ENCODE measurements at regions not wholly inside any gene's neighbourhood (a gene's known extent, or its start where the extent isn't known, plus 50 kb on each side); places are given as distances from the start of the nearest gene placed in this dataset.
A peak's percentile ranks its signal among the peaks of the same experiment; 100 is the strongest.

GRCh38 chr2:62410015-62410453 lies 96.0 kb downstream of the TMEM17 start:
- H3K27me3 Mint-ChIP-seq, result peaks cover 0 to 12% of the 10 kb centered on the region in 2 donors
- Histone ChIP-seq H3K4me1 (ENCODE audit: insufficient read depth, low read length) (peaks cover 6% of the 10 kb centered on the region), H3K27me3 (ENCODE audit: insufficient read depth, low read length, poor library complexity, severe bottlenecking) (no peaks in the 10 kb centered on the region), H3K36me3 (ENCODE audit: insufficient read depth, low read length) (no peaks in the 10 kb centered on the region), H3K4me3 (ENCODE audit: low read length) (no peak overlapping the region), H3K9me3 (ENCODE audit: low read length) (no peaks in the 10 kb centered on the region), H3K27ac (ENCODE audit: low read depth, low read length) (no peak overlapping the region)
- no peaks in the 10 kb centered on the region for H3K36me3 Mint-ChIP-seq
- peaks cover 0 to 1% (median 0%) of the 10 kb centered on the region in 5 donors for H3K9me3 Mint-ChIP-seq
- H3K27ac Mint-ChIP-seq, result peak overlapping the region in 4 of 8 donors; percentile 17 to 61 (median 24)
- H3K4me1 Mint-ChIP-seq, result peaks cover 12 to 23% (median 14%) of the 10 kb centered on the region in 3 donors
- no peak overlapping the region for H3K4me3 Mint-ChIP-seq
- CTCF ChIA-PET, result interaction anchor here (0.8 to 2.1 kb wide), 4 partner anchors 46 to 491 kb away, joined by 3 to 10 read pairs (median 6); no protein-coding TSS in a partner anchor
- DNase-seq, result no peak
- POLR2A ChIA-PET, result no interaction called here

- CTCF ChIA-PET, result interaction anchor here (0.8 to 0.9 kb wide), 2 partner anchors 175 to 416 kb away, joined by 3 read pairs; no protein-coding TSS in a partner anchor
- H3K4me3 Mint-ChIP-seq, result no peak overlapping the region
- no peak overlapping the region for H3K4me3 ChIP-seq (ENCODE audit: low read length)
- H3K27ac ChIP-seq (ENCODE audit: low read depth, low read length), result no peak overlapping the region
- H3K9me3 Mint-ChIP-seq, result peaks cover 0 to 1% (median 0%) of the 10 kb centered on the region in 5 donors
- DNase-seq, result no peak
- peak overlapping the region in 2 of 8 donors; percentile 29 to 77 for H3K27ac Mint-ChIP-seq
- H3K36me3 Mint-ChIP-seq, result no peaks in the 10 kb centered on the region
- H3K27me3 Mint-ChIP-seq, result peaks cover 0 to 12% of the 10 kb centered on the region in 2 donors
- peaks cover 6% of the 10 kb centered on the region for H3K4me1 ChIP-seq (ENCODE audit: insufficient read depth, low read length)
- H3K27me3 ChIP-seq (ENCODE audit: insufficient read depth, low read length, poor library complexity, severe bottlenecking), result no peaks in the 10 kb centered on the region
- POLR2A ChIA-PET, result no interaction called here
- H3K4me1 Mint-ChIP-seq, result peaks cover 9 to 17% (median 9%) of the 10 kb centered on the region in 3 donors
- H3K9me3 ChIP-seq (ENCODE audit: low read length), result no peaks in the 10 kb centered on the region
- H3K36me3 ChIP-seq (ENCODE audit: insufficient read depth, low read length), result no peaks in the 10 kb centered on the region
Measured at GRCh38 chr2:62409442-62409841, 96.6 kb downstream of the TMEM17 start.

GRCh38 chr2:62408241-62408677 lies 97.7 kb downstream of the TMEM17 start:
- POLR2A ChIA-PET, result no interaction called here

GRCh38 chr2:62407838-62408237 lies 98.2 kb downstream of the TMEM17 start:
- Mint-ChIP-seq H3K4me3 (no peak overlapping the region), H3K27ac (no peak overlapping the region), H3K27me3 (peaks cover 0 to 9% of the 10 kb centered on the region in 2 donors), H3K4me1 (peaks cover 8 to 13% (median 9%) of the 10 kb centered on the region in 3 donors), H3K9me3 (peaks cover 0 to 1% (median 0%) of the 10 kb centered on the region in 5 donors), H3K36me3 (no peaks in the 10 kb centered on the region)
- ChIA-PET POLR2A (no interaction called here), CTCF (no interaction called here)
- no peaks in the 10 kb centered on the region for H3K9me3 ChIP-seq (ENCODE audit: low read length)
- H3K4me3 ChIP-seq (ENCODE audit: low read length), result no peak overlapping the region
- DNase-seq, result no peak
- peaks cover 6% of the 10 kb centered on the region for H3K4me1 ChIP-seq (ENCODE audit: insufficient read depth, low read length)
- no peaks in the 10 kb centered on the region for H3K36me3 ChIP-seq (ENCODE audit: insufficient read depth, low read length)
- no peaks in the 10 kb centered on the region for H3K27me3 ChIP-seq (ENCODE audit: insufficient read depth, low read length, poor library complexity, severe bottlenecking)
- no peak overlapping the region for H3K27ac ChIP-seq (ENCODE audit: low read depth, low read length)

More at GRCh38 chr2:62408241-62408677, 97.7 kb downstream of the TMEM17 start:
- H3K4me3 ChIP-seq (ENCODE audit: low read length), result no peak overlapping the region
- H3K27ac Mint-ChIP-seq, result peak overlapping the region in 2 of 8 donors; percentile 36 to 50
- no peak overlapping the region for H3K4me3 Mint-ChIP-seq
- H3K27me3 ChIP-seq (ENCODE audit: insufficient read depth, low read length, poor library complexity, severe bottlenecking), result no peaks in the 10 kb centered on the region
- peaks cover 8 to 16% (median 9%) of the 10 kb centered on the region in 3 donors for H3K4me1 Mint-ChIP-seq
- CTCF ChIA-PET, result no interaction called here
- H3K9me3 Mint-ChIP-seq, result peaks cover 0 to 1% (median 0%) of the 10 kb centered on the region in 5 donors
- no peaks in the 10 kb centered on the region for H3K36me3 ChIP-seq (ENCODE audit: insufficient read depth, low read length)
- H3K9me3 ChIP-seq (ENCODE audit: low read length), result no peaks in the 10 kb centered on the region
- H3K27ac ChIP-seq (ENCODE audit: low read depth, low read length), result no peak overlapping the region
- H3K27me3 Mint-ChIP-seq, result peaks cover 0 to 10% of the 10 kb centered on the region in 2 donors
- H3K36me3 Mint-ChIP-seq, result no peaks in the 10 kb centered on the region
- DNase-seq, result no peak
- H3K4me1 ChIP-seq (ENCODE audit: insufficient read depth, low read length), result peaks cover 6% of the 10 kb centered on the region

- H3K4me1 Mint-ChIP-seq, result peaks cover 6 to 9% (median 8%) of the 10 kb centered on the region in 3 donors
- H3K9me3 ChIP-seq (ENCODE audit: low read length), result no peaks in the 10 kb centered on the region
- peaks cover 0 to 1% (median 0%) of the 10 kb centered on the region in 5 donors for H3K9me3 Mint-ChIP-seq
- peaks cover 6% of the 10 kb centered on the region for H3K4me1 ChIP-seq (ENCODE audit: insufficient read depth, low read length)
- no peak overlapping the region for H3K27ac ChIP-seq (ENCODE audit: low read depth, low read length)
- peaks cover 0 to 7% of the 10 kb centered on the region in 2 donors for H3K27me3 Mint-ChIP-seq
- no peaks in the 10 kb centered on the region for H3K27me3 ChIP-seq (ENCODE audit: insufficient read depth, low read length, poor library complexity, severe bottlenecking)
- DNase-seq, result no peak
- no peaks in the 10 kb centered on the region for H3K36me3 ChIP-seq (ENCODE audit: insufficient read depth, low read length)
- no peak overlapping the region for H3K4me3 ChIP-seq (ENCODE audit: low read length)
- no peak overlapping the region for H3K27ac Mint-ChIP-seq
- CTCF ChIA-PET, result no interaction called here
- POLR2A ChIA-PET, result no interaction called here
- no peaks in the 10 kb centered on the region for H3K36me3 Mint-ChIP-seq
- no peak overlapping the region for H3K4me3 Mint-ChIP-seq
Measured at GRCh38 chr2:62407401-62407800, 98.6 kb downstream of the TMEM17 start.

GRCh38 chr2:62406573-62407043 lies 99.4 kb downstream of the TMEM17 start:
- CTCF ChIA-PET, result no interaction called here
- no peak overlapping the region for H3K27ac Mint-ChIP-seq
- H3K36me3 Mint-ChIP-seq, result peaks cover 0 to 5% (median 0%) of the 10 kb centered on the region in 3 donors
- Histone ChIP-seq H3K4me3 (ENCODE audit: low read length) (no peak overlapping the region), H3K27ac (ENCODE audit: low read depth, low read length) (no peak overlapping the region), H3K4me1 (ENCODE audit: insufficient read depth, low read length) (peaks cover 2% of the 10 kb centered on the region), H3K36me3 (ENCODE audit: insufficient read depth, low read length) (no peaks in the 10 kb centered on the region), H3K27me3 (ENCODE audit: insufficient read depth, low read length, poor library complexity, severe bottlenecking) (no peaks in the 10 kb centered on the region), H3K9me3 (ENCODE audit: low read length) (no peaks in the 10 kb centered on the region)
- peaks cover 0 to 3% (median 0%) of the 10 kb centered on the region in 3 donors for H3K4me1 Mint-ChIP-seq
- peaks cover 0 to 2% of the 10 kb centered on the region in 2 donors for H3K27me3 Mint-ChIP-seq
- POLR2A ChIA-PET, result no interaction called here
- no peak overlapping the region for H3K4me3 Mint-ChIP-seq
- no peak for DNase-seq
- H3K9me3 Mint-ChIP-seq, result peaks cover 0 to 5% (median 0%) of the 10 kb centered on the region in 5 donors

- CTCF ChIA-PET, result interaction anchor here (1.5 kb wide), 1 partner anchor 411 kb away, joined by 4 read pairs; no protein-coding TSS in a partner anchor
- peaks cover 0 to 5% (median 0%) of the 10 kb centered on the region in 5 donors for H3K9me3 Mint-ChIP-seq
- no peak for DNase-seq
Measured at GRCh38 chr2:62404913-62405312, 101.1 kb downstream of the TMEM17 start.

GRCh38 chr2:62402156-62402555 lies 103.8 kb downstream of the TMEM17 start:
- H3K4me1 Mint-ChIP-seq, result no peaks in the 10 kb centered on the region
- no peak overlapping the region for H3K4me3 ChIP-seq (ENCODE audit: low read length)
- H3K36me3 ChIP-seq (ENCODE audit: insufficient read depth, low read length), result no peaks in the 10 kb centered on the region
- no peak overlapping the region for H3K27ac ChIP-seq (ENCODE audit: low read depth, low read length)
- ChIA-PET POLR2A (no interaction called here), CTCF (interaction anchor here (1.1 kb wide), 1 partner anchor 9 kb away, joined by 3 read pairs; no protein-coding TSS in a partner anchor)
- H3K27me3 ChIP-seq (ENCODE audit: insufficient read depth, low read length, poor library complexity, severe bottlenecking), result no peaks in the 10 kb centered on the region
- H3K36me3 Mint-ChIP-seq, result peaks cover 0 to 5% (median 0%) of the 10 kb centered on the region in 3 donors
- H3K9me3 ChIP-seq (ENCODE audit: low read length), result no peaks in the 10 kb centered on the region
- no peaks in the 10 kb centered on the region for H3K27me3 Mint-ChIP-seq
- no peak for DNase-seq
- H3K27ac Mint-ChIP-seq, result peak overlapping the region in 1 of 8 donors; percentile 43
- no peak overlapping the region for H3K4me3 Mint-ChIP-seq
- H3K4me1 ChIP-seq (ENCODE audit: insufficient read depth, low read length), result no peaks in the 10 kb centered on the region
- peaks cover 0 to 5% (median 0%) of the 10 kb centered on the region in 5 donors for H3K9me3 Mint-ChIP-seq

More at GRCh38 chr2:62404913-62405312, 101.1 kb downstream of the TMEM17 start:
- no peaks in the 10 kb centered on the region for H3K4me1 ChIP-seq (ENCODE audit: insufficient read depth, low read length)
- no peak overlapping the region for H3K4me3 ChIP-seq (ENCODE audit: low read length)
- H3K4me3 Mint-ChIP-seq, result no peak overlapping the region
- H3K36me3 Mint-ChIP-seq, result peaks cover 0 to 5% (median 0%) of the 10 kb centered on the region in 3 donors
- no peaks in the 10 kb centered on the region for H3K36me3 ChIP-seq (ENCODE audit: insufficient read depth, low read length)
- H3K9me3 ChIP-seq (ENCODE audit: low read length), result no peaks in the 10 kb centered on the region
- H3K27ac Mint-ChIP-seq, result no peak overlapping the region
- H3K4me1 Mint-ChIP-seq, result peaks cover 0 to 1% (median 0%) of the 10 kb centered on the region in 3 donors
- POLR2A ChIA-PET, result interaction anchor here (0.6 kb wide), 1 partner anchor 14 kb away, joined by 3 read pairs; no protein-coding TSS in a partner anchor
- no peaks in the 10 kb centered on the region for H3K27me3 ChIP-seq (ENCODE audit: insufficient read depth, low read length, poor library complexity, severe bottlenecking)
- peaks cover 0 to 1% of the 10 kb centered on the region in 2 donors for H3K27me3 Mint-ChIP-seq
- no peak overlapping the region for H3K27ac ChIP-seq (ENCODE audit: low read depth, low read length)
